Lower leg skin (tissue), 4 donors: ENCODE measurements at regions not wholly inside any gene's neighbourhood (a gene's known extent, or its start where the extent isn't known, plus 50 kb on each side); places are given as distances from the start of the nearest gene placed in this dataset.

ENCODE experiments used
- DNase-seq, 2 donors: peaks; one replicate each; pipeline ENCODE4 v3.0.0-alpha.2; 2019; ENCODE audit warnings: low spot score in 2 of 2
- H3K4me3 ChIP-seq: fragments of 200-600 bp; sonication (generic); 2 replicates; pipeline ENCODE4 v1.5.1; 2017; ENCODE audit warnings: mild to moderate bottlenecking, low read depth; ENCODE audit not compliant: poor library complexity, severe bottlenecking
- CTCF ChIP-seq, 3 donors: fragments of 450-650 bp; IDR thresholded peaks; one replicate each; pipeline ENCODE4 v1.5.1; 2016; ENCODE audit warnings: antibody characterized with exemption in 3 of 3, mild to moderate bottlenecking in 3 of 3, moderate library complexity in 2 of 3
- POLR2A ChIP-seq, 2 donors: fragments of 450-650 bp; IDR thresholded peaks; one replicate each; pipeline ENCODE4 v1.6.1; 2016 to 2017; ENCODE audit warnings: antibody characterized with exemption in 2 of 2, mild to moderate bottlenecking in 1 of 2, moderate library complexity in 1 of 2
- WGBS, 2 donors: methylation state at CpG; one replicate each; pipeline ENCODE4 v1.1.5; 2018; 5-methylcytosine and 5-hydroxymethylcytosine counted together
- intact Hi-C: fragments of 100-400 bp; cut with DNase I; formaldehyde crosslinking; loops from one replicate; pipeline ENCODE4 v1.15.0; 2023; ENCODE audit warnings: low total_unique reads

GRCh38 chr3:72307438-72308115 is 522.6 kb upstream of the PROK2 start:
- DNase-seq, result no peak
- TF ChIP-seq POLR2A (IDR thresholded peaks at IDR 0.05) (no peak), CTCF (IDR thresholded peaks at IDR 0.05) (no peak)
- H3K4me3 ChIP-seq, result no peak overlapping the region
- intact Hi-C loops, result no loop called here
- 85 to 91% methylated on average over 7 of the region's 7 CpGs for WGBS, 2 donors

- TF ChIP-seq CTCF (IDR thresholded peaks at IDR 0.05) (no peak), POLR2A (IDR thresholded peaks at IDR 0.05) (no peak)
- no peak for DNase-seq
- no peak overlapping the region for H3K4me3 ChIP-seq
- 70 to 73% methylated on average over 8 to 9 of the region's 9 CpGs for WGBS, 2 donors
- intact Hi-C loops, result no loop called here
Measured at GRCh38 chr3:72306800-72307341, 521.9 kb upstream of the PROK2 start.

- intact Hi-C loops, result no loop called here
- DNase-seq, result no peak
- 42 to 57% methylated on average over 7 of the region's 7 CpGs for WGBS, 2 donors
- H3K4me3 ChIP-seq, result no peak overlapping the region
- TF ChIP-seq CTCF (IDR thresholded peaks at IDR 0.05) (no peak), POLR2A (IDR thresholded peaks at IDR 0.05) (no peak)
Measured at GRCh38 chr3:72303926-72304325, 519.0 kb upstream of the PROK2 start.

GRCh38 chr3:72301779-72302178 is 516.8 kb upstream of the PROK2 start:
- DNase-seq, result no peak
- no peak overlapping the region for H3K4me3 ChIP-seq
- intact Hi-C loops, result no loop called here
- TF ChIP-seq POLR2A (IDR thresholded peaks at IDR 0.05) (no peak), CTCF (IDR thresholded peaks at IDR 0.05) (no peak)
- 63 to 89% methylated on average over 8 of the region's 8 CpGs for WGBS, 2 donors

GRCh38 chr3:72300621-72301020 is 515.7 kb upstream of the PROK2 start:
- no peak for DNase-seq
- 79 to 92% methylated on average over 2 of the region's 2 CpGs for WGBS, 2 donors
- intact Hi-C loops, result no loop called here
- no peak overlapping the region for H3K4me3 ChIP-seq
- TF ChIP-seq CTCF (IDR thresholded peaks at IDR 0.05), result no peak
- no peak for TF ChIP-seq POLR2A (IDR thresholded peaks at IDR 0.05)

GRCh38 chr3:72299823-72300222 is 514.9 kb upstream of the PROK2 start:
- TF ChIP-seq POLR2A (IDR thresholded peaks at IDR 0.05) (no peak), CTCF (IDR thresholded peaks at IDR 0.05) (no peak)
- H3K4me3 ChIP-seq, result no peak overlapping the region
- DNase-seq, result no peak
- 52 to 53% methylated on average over 4 of the region's 4 CpGs for WGBS, 2 donors
- intact Hi-C loops, result no loop called here
